B cell (primary cell): ENCODE measurements at regions not wholly inside any gene's neighbourhood (a gene's known extent, or its start where the extent isn't known, plus 50 kb on each side); places are given as distances from the start of the nearest gene placed in this dataset.
"Not testable (repeated sequence)": the region's sequence is repeated elsewhere in the genome, so short reads cannot be mapped to it uniquely, and the experiment has no call there.

Source experiments
- ATAC-seq: fragments of 200-7000 bp; cut with Tn5 transposase; one replicate; pipeline ENCODE4 v1.10.0; 2021; ENCODE audit warnings: low read depth, mild to moderate bottlenecking, moderate number of reproducible peaks, moderate library complexity
- CTCF ChIA-PET: fragments of 350-600 bp; sonication (Branson Sonifier 250); formaldehyde crosslinking; loops from one replicate; lab custom pipeline; 2021; ENCODE audit warnings: antibody characterized with exemption, inconsistent platforms; lab: Charles Lee
- POLR2A ChIA-PET: fragments of 350-600 bp; sonication (Branson Sonifier 250); formaldehyde crosslinking; loops from one replicate; lab custom pipeline; 2021; ENCODE audit warnings: antibody characterized with exemption; lab: Charles Lee
- DNase-seq: peaks from one replicate; pipeline ENCODE4 v3.0.0; 2013
- H2AFZ ChIP-seq: 2 replicates; pipeline ENCODE4 v1.6.1; 2012; ENCODE audit warnings: mild to moderate bottlenecking, low read depth, low read length; ENCODE audit not compliant: insufficient read depth, poor library complexity, severe bottlenecking
- H3K27ac ChIP-seq, 2 donors: 1 replicate in 1 of 2; 2 replicates in 1 of 2; pipeline ENCODE4 v1.5.1; 2012 to 2013; ENCODE audit warnings: low read length in 2 of 2, mild to moderate bottlenecking in 2 of 2, moderate library complexity in 1 of 2
- H3K27me3 ChIP-seq, 4 experiments: fragments of 200-600 bp in 1 of 4; sonication (generic) in 1 of 4; replicated peaks in 1 of 4; 1 replicate in 2 of 4; 2 replicates in 2 of 4; pipeline versions ENCODE4 v1.6.1 to v1.7.0; 2013 to 2016; ENCODE audit warnings: low read length in 3 of 4, mild to moderate bottlenecking in 2 of 4, mixed read lengths in 1 of 4, moderate library complexity in 1 of 4; ENCODE audit not compliant: insufficient read depth in 4 of 4, control insufficient read depth in 3 of 4; ENCODE audit errors: control extremely low read depth in 1 of 4
- H3K36me3 ChIP-seq, 2 experiments: replicated peaks in 1 of 2; 1 replicate in 1 of 2; 2 replicates in 1 of 2; pipeline versions ENCODE4 v1.6.1 to v1.7.1; 2013; ENCODE audit warnings: low read length in 1 of 2; ENCODE audit not compliant: insufficient read depth in 2 of 2, control insufficient read depth in 1 of 2; ENCODE audit errors: control extremely low read depth in 1 of 2, extremely low read depth in 1 of 2
- H3K4me1 ChIP-seq, 2 donors: fragments of 200-600 bp in 1 of 2; sonication (generic) in 1 of 2; 1 replicate in 1 of 2; 2 replicates in 1 of 2; pipeline versions ENCODE4 v1.5.1 to v1.6.1; 2013 to 2017; ENCODE audit warnings: low read length in 2 of 2; ENCODE audit not compliant: control insufficient read depth in 2 of 2, insufficient read depth in 2 of 2
- H3K4me2 ChIP-seq: replicated peaks from 2 replicates; pipeline ENCODE3; 2012; ENCODE audit warnings: mild to moderate bottlenecking, low read depth, low read length; ENCODE audit not compliant: poor library complexity, severe bottlenecking
- H3K4me3 ChIP-seq, 5 experiments: fragments of 200-600 bp in 1 of 5; sonication (generic) in 1 of 5; 1 replicate in 3 of 5; 2 replicates in 2 of 5; pipeline versions ENCODE4 v1.5.1 to v1.7.0; 2011 to 2016; ENCODE audit warnings: low read length in 4 of 5, mild to moderate bottlenecking in 4 of 5, low read depth in 2 of 5, control low read depth in 1 of 5, moderate library complexity in 1 of 5; ENCODE audit not compliant: insufficient read depth in 1 of 5; ENCODE audit errors: control extremely low read depth in 1 of 5, extremely low read depth in 1 of 5
- H3K79me2 ChIP-seq: fragments of 200-600 bp; sonication (generic); one replicate; pipeline ENCODE4 v1.6.0; 2016; ENCODE audit warnings: low read length; ENCODE audit not compliant: control insufficient read depth, insufficient read depth
- H3K9ac ChIP-seq: fragments of 200-600 bp; sonication (generic); 2 replicates; pipeline ENCODE4 v1.6.1; 2017; ENCODE audit warnings: mild to moderate bottlenecking, low read length, moderate library complexity
- H3K9me3 ChIP-seq, 3 donors: one replicate each; pipeline versions ENCODE4 v1.6.1 to v1.7.1; 2013; ENCODE audit warnings: low read length in 2 of 3; ENCODE audit not compliant: control insufficient read depth in 2 of 3, insufficient read depth in 1 of 3; ENCODE audit errors: control extremely low read depth in 1 of 3
- H4K20me1 ChIP-seq: 2 replicates; pipeline ENCODE4 v1.6.0; 2012; ENCODE audit warnings: mild to moderate bottlenecking, low read length; ENCODE audit not compliant: insufficient read depth, control insufficient read depth, poor library complexity, severe bottlenecking
- H3K27ac Mint-ChIP-seq: one replicate; pipeline ENCODE4 v1.8.0; 2021; ENCODE audit warnings: mixed read lengths
- H3K27me3 Mint-ChIP-seq: one replicate; pipeline ENCODE4 v1.8.0; 2021; ENCODE audit warnings: mixed read lengths
- H3K4me1 Mint-ChIP-seq: one replicate; pipeline ENCODE4 v1.8.0; 2021; ENCODE audit warnings: mixed read lengths
- H3K4me3 Mint-ChIP-seq: one replicate; pipeline ENCODE4 v1.8.0; 2021; ENCODE audit warnings: mixed read lengths
- H3K9me3 Mint-ChIP-seq: one replicate; pipeline ENCODE4 v1.8.0; 2022; ENCODE audit warnings: mixed read lengths; ENCODE audit not compliant: insufficient read depth
- CTCF ChIP-seq: fragments of 200-600 bp; IDR thresholded peaks from one replicate; pipeline ENCODE4 v1.8.0; 2022; ENCODE audit warnings: antibody characterized with exemption, mild to moderate bottlenecking
- EZH2 ChIP-seq: IDR thresholded peaks from 2 replicates; pipeline ENCODE4 v1.6.1; 2012; ENCODE audit warnings: borderline replicate concordance, low read depth, mild to moderate bottlenecking, moderate library complexity, low read length; ENCODE audit not compliant: insufficient read depth, poor library complexity, severe bottlenecking
- WGBS: methylation state at CpG from one replicate; pipeline ENCODE4 v1.1.5; 2013; ENCODE audit warnings: missing lambda C conversion rate; ENCODE audit not compliant: insufficient coverage; 5-methylcytosine and 5-hydroxymethylcytosine counted together
- intact Hi-C: fragments of 100-400 bp; cut with micrococcal nuclease; formaldehyde crosslinking; loops from one replicate; pipeline ENCODE4 v1.10.0; 2022

GRCh38 chr11:82507288-82507687 lies 226.4 kb downstream of the FAM181B start:
- no peak overlapping the region for H3K27ac ChIP-seq
- H3K4me1 ChIP-seq: no peaks in the 10 kb centered on the region
- no peaks in the 10 kb centered on the region for H3K36me3 ChIP-seq
- H3K9ac ChIP-seq: no peak overlapping the region
- no CpG with 5 or more reads among the region's 6 CpGs for WGBS
- no peak overlapping the region for H3K4me2 ChIP-seq
- no peaks in the 10 kb centered on the region for H3K79me2 ChIP-seq
- H2AFZ ChIP-seq: no peak overlapping the region
- CTCF ChIA-PET: no interaction called here
- Mint-ChIP-seq H3K27me3 (peaks cover 4% of the 10 kb centered on the region), H3K4me3 (no peak overlapping the region), H3K4me1 (no peaks in the 10 kb centered on the region), H3K9me3 (no peaks in the 10 kb centered on the region), H3K27ac (no peak overlapping the region)
- ATAC-seq (no peak), DNase-seq (no peak)
- no peaks in the 10 kb centered on the region for H3K9me3 ChIP-seq
- no peak for TF ChIP-seq EZH2
- no peak for TF ChIP-seq CTCF
- no peak overlapping the region for H3K4me3 ChIP-seq
- H4K20me1 ChIP-seq: no peaks in the 10 kb centered on the region
- H3K27me3 ChIP-seq: no peaks in the 10 kb centered on the region
- POLR2A ChIA-PET: no interaction called here
- intact Hi-C loops: no loop called here

GRCh38 chr11:82505379-82505778 lies 228.3 kb downstream of the FAM181B start:
- WGBS: 71% methylated on average over 1 of the region's 3 CpGs
- Histone ChIP-seq H3K9ac (no peak overlapping the region), H4K20me1 (no peaks in the 10 kb centered on the region), H3K79me2 (no peaks in the 10 kb centered on the region), H3K9me3 (no peaks in the 10 kb centered on the region), H3K27me3 (no peaks in the 10 kb centered on the region), H2AFZ (no peak overlapping the region), H3K4me2 (no peak overlapping the region), H3K27ac (no peak overlapping the region), H3K4me1 (no peaks in the 10 kb centered on the region), H3K4me3 (no peak overlapping the region), H3K36me3 (no peaks in the 10 kb centered on the region)
- H3K4me1 Mint-ChIP-seq: no peaks in the 10 kb centered on the region
- ATAC-seq (no peak), DNase-seq (no peak)
- intact Hi-C loops: no loop called here
- no peak overlapping the region for H3K4me3 Mint-ChIP-seq
- H3K27ac Mint-ChIP-seq: no peak overlapping the region
- H3K27me3 Mint-ChIP-seq: peaks cover 2% of the 10 kb centered on the region
- ChIA-PET CTCF (interaction anchor here (0.6 kb wide), 1 partner anchor 17 kb away, joined by 3 read pairs; no protein-coding TSS in a partner anchor), POLR2A (no interaction called here)
- H3K9me3 Mint-ChIP-seq: no peaks in the 10 kb centered on the region
- no peak for TF ChIP-seq EZH2
- no peak for TF ChIP-seq CTCF

GRCh38 chr11:82501174-82501573 lies 232.5 kb downstream of the FAM181B start:
- H3K9me3 ChIP-seq, H2AFZ ChIP-seq, H3K4me3 Mint-ChIP-seq, H3K9me3 Mint-ChIP-seq, H3K4me2 ChIP-seq, ATAC-seq, H3K27me3 Mint-ChIP-seq, POLR2A ChIA-PET, H3K27me3 ChIP-seq, H4K20me1 ChIP-seq, H3K79me2 ChIP-seq, H3K4me1 ChIP-seq, H3K27ac Mint-ChIP-seq, intact Hi-C loops, H3K4me1 Mint-ChIP-seq, H3K4me3 ChIP-seq, H3K27ac ChIP-seq, CTCF ChIA-PET, H3K36me3 ChIP-seq, DNase-seq, H3K9ac ChIP-seq: not testable (repeated sequence)
- 97% methylated on average over 23 of the region's 26 CpGs for WGBS
